Cardiac muscle cell (in vitro differentiated cells and primary cell): ENCODE measurements at regions not wholly inside any gene's neighbourhood (a gene's known extent, or its start where the extent isn't known, plus 50 kb on each side); places are given as distances from the start of the nearest gene placed in this dataset.
A peak's percentile ranks its signal among the peaks of the same experiment; 100 is the strongest.

Experiments
- DNase-seq, 2 donors: peaks; one replicate each; pipeline versions ENCODE4 v3.0.0 to v3.0.0-alpha.2; 2010 to 2017; ENCODE audit warnings: low read depth in 1 of 2, low spot score in 1 of 2
- H3K27ac ChIP-seq: fragments of 200-600 bp; sonication (generic); 2 replicates; pipeline ENCODE4 v1.5.1; 2016
- H3K27me3 ChIP-seq: fragments of 200-600 bp; sonication (generic); 2 replicates; pipeline ENCODE4 v1.6.0; 2016; ENCODE audit warnings: control low read depth
- H3K36me3 ChIP-seq: fragments of 200-600 bp; sonication (generic); 2 replicates; pipeline ENCODE4 v1.5.1; 2016; ENCODE audit warnings: control low read depth
- H3K4me1 ChIP-seq: fragments of 200-600 bp; sonication (generic); 2 replicates; pipeline ENCODE4 v1.8.1; 2017; ENCODE audit warnings: low read depth, mild to moderate bottlenecking, mixed run types
- H3K4me3 ChIP-seq: fragments of 200-600 bp; sonication (generic); 2 replicates; pipeline ENCODE4 v1.5.1; 2016; ENCODE audit warnings: mild to moderate bottlenecking
- H3K9me3 ChIP-seq: fragments of 200-600 bp; sonication (generic); 2 replicates; pipeline ENCODE4 v1.5.1; 2017; ENCODE audit warnings: low read depth, mild to moderate bottlenecking, control low read depth
- TF ChIP-seq, protein P1 (sequence below): IDR thresholded peaks from 2 replicates; pipeline ENCODE4 v1.5.1; 2012; ENCODE audit warnings: low read depth, mild to moderate bottlenecking, low read length

DNA sequence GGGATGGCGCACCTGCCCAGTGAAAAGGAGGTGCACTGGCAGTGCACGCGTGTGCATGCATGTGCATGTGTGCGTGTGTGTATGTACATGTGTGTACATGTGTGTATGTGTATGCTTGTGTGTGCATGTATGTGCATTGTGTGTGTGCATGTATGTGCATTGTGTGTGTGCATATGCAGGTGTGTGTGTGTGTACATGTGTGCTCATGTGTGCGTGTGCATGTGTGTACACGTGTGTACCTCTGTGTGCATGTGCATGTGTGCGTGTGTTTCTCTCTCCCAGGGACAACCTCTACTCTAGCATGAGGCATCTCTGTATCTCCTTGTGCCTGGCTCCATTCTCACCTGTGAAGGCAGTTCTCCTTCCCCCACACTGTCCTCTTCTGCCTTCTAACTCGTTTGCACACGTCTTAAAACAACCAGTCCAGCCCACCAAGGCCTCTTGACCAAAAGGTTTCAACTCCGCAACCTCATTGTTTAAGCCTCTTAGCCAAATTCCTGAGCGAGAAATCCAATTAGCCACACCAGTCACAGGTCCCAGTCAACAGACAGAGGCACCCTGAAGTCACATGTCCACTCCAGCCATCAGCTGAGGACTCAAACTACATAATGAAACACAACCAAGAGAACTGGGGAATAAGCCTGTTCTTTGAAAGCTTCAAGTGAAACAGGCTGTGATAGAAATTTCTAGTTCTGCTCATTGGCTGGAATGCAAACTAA lies 103.5 kb upstream of the PTPRT start:
- TF ChIP-seq, protein P1, sequence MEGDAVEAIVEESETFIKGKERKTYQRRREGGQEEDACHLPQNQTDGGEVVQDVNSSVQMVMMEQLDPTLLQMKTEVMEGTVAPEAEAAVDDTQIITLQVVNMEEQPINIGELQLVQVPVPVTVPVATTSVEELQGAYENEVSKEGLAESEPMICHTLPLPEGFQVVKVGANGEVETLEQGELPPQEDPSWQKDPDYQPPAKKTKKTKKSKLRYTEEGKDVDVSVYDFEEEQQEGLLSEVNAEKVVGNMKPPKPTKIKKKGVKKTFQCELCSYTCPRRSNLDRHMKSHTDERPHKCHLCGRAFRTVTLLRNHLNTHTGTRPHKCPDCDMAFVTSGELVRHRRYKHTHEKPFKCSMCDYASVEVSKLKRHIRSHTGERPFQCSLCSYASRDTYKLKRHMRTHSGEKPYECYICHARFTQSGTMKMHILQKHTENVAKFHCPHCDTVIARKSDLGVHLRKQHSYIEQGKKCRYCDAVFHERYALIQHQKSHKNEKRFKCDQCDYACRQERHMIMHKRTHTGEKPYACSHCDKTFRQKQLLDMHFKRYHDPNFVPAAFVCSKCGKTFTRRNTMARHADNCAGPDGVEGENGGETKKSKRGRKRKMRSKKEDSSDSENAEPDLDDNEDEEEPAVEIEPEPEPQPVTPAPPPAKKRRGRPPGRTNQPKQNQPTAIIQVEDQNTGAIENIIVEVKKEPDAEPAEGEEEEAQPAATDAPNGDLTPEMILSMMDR: no peak
- H3K36me3 ChIP-seq: no peaks in the 10 kb centered on the region
- H3K4me1 ChIP-seq: no peaks in the 10 kb centered on the region
- DNase-seq: no peak
- no peaks in the 10 kb centered on the region for H3K9me3 ChIP-seq
- no peaks in the 10 kb centered on the region for H3K27me3 ChIP-seq
- no peak overlapping the region for H3K4me3 ChIP-seq
- H3K27ac ChIP-seq: no peak overlapping the region

DNA sequence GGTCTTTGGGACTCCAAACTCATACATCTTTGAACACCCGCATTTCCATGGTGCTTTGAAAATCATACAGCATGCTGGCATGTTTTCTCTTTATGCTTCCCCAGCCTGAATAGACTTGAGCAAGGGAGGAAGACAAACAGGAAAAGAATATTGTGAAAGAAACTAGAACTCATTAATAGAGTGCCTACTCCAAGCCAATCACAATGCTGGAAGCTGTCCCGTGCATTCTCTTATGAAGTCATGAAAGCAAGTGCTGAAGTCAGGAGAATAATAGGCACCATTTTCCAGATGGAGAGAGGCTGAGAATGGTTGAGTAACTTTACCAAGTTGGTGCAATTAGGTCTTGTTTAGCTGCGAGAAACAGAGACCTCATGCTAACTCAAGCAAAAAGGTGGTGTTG lies 102.5 kb upstream of the PTPRT start:
- no peaks in the 10 kb centered on the region for H3K36me3 ChIP-seq
- no peak overlapping the region for H3K4me3 ChIP-seq
- no peaks in the 10 kb centered on the region for H3K4me1 ChIP-seq
- no peaks in the 10 kb centered on the region for H3K27me3 ChIP-seq
- no peak for DNase-seq
- H3K27ac ChIP-seq: no peak overlapping the region
- TF ChIP-seq, protein P1: no peak
- H3K9me3 ChIP-seq: no peaks in the 10 kb centered on the region

DNA sequence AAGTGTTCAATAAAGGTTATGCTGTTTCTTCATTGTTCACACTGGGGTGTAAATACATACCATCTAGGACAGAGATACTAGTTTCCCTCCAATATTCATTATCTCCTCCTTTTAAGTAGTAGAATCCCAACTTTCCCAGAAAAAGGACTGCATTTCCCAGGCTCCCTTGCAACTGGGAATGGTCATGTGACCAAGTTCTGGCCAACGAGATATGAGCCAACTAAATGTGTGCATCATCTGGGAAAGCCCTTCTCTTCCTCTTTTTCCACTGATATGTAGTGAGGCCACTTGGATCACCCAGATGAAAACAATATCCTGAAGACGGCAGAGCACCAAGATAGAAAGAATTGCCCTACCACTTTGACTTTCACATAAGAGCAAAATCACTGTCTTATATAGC lies 97.9 kb upstream of the PTPRT start:
- peak in 1 of 2 donors; percentile 4 for DNase-seq
- Histone ChIP-seq H3K4me3 (no peak overlapping the region), H3K36me3 (no peaks in the 10 kb centered on the region), H3K27me3 (no peaks in the 10 kb centered on the region), H3K27ac (no peak overlapping the region), H3K4me1 (no peaks in the 10 kb centered on the region), H3K9me3 (no peaks in the 10 kb centered on the region)
- TF ChIP-seq, protein P1: no peak

- TF ChIP-seq, protein P1: no peak
- H3K27ac ChIP-seq: no peak overlapping the region
- H3K36me3 ChIP-seq: no peaks in the 10 kb centered on the region
These were observed 95.5 kb upstream of the PTPRT start for GRCh38 chr20:43285170-43285569.

DNA sequence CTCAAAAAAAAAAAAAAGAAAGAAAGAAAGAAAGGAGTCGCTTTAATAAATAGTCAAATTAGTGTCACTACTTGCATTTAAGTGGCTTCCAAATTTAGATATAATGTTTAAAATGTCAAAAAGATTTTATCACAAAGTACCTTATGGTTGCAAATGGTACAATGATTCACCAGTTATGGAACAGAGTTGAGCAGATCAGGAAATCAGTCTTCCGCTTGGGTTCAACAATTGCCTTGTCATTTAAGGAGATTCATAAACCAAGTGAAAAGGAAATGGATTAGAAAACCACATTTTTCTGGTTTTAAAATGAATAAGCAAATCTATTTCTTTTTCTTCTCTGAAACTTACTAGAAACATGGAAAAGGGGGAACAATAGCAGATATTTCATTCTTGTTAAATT lies 94.8 kb upstream of the PTPRT start:
- Histone ChIP-seq H3K4me1 (no peaks in the 10 kb centered on the region), H3K27me3 (no peaks in the 10 kb centered on the region), H3K36me3 (no peaks in the 10 kb centered on the region), H3K9me3 (no peaks in the 10 kb centered on the region), H3K27ac (no peak overlapping the region), H3K4me3 (no peak overlapping the region)
- TF ChIP-seq, protein P1: no peak
- DNase-seq: no peak

More at GRCh38 chr20:43285170-43285569, 95.5 kb upstream of the PTPRT start:
- no peak overlapping the region for H3K4me3 ChIP-seq
- no peaks in the 10 kb centered on the region for H3K9me3 ChIP-seq
- no peaks in the 10 kb centered on the region for H3K4me1 ChIP-seq
- DNase-seq: no peak
- H3K27me3 ChIP-seq: no peaks in the 10 kb centered on the region
